ENCODE measurements at regions not wholly inside any gene's neighbourhood (a gene's known extent, or its start where the extent isn't known, plus 50 kb on each side); places are given as distances from the start of the nearest gene placed in this dataset.
"Not testable (repeated sequence)": the region's sequence is repeated elsewhere in the genome, so short reads cannot be mapped to it uniquely, and the experiment has no call there.

- DNase-seq (ENCODE audit: low spot score): no peak
These were observed 118.7 kb upstream of the SGCD start for GRCh38 chr5:156208271-156208670.

- DNase-seq (ENCODE audit: low spot score): no peak
These were observed 108.4 kb upstream of the SGCD start for GRCh38 chr5:156218367-156219158.

GRCh38 chr5:156219483-156220005 is 107.4 kb upstream of the SGCD start:
- no peak for DNase-seq (ENCODE audit: low spot score)

- DNase-seq (ENCODE audit: low spot score): no peak
These were observed 105.1 kb upstream of the SGCD start for GRCh38 chr5:156221816-156222215.

GRCh38 chr5:156223547-156223946 is 103.4 kb upstream of the SGCD start:
- DNase-seq (ENCODE audit: low spot score): no peak

GRCh38 chr5:156226485-156226884 is 100.5 kb upstream of the SGCD start:
- not testable (repeated sequence) for DNase-seq (ENCODE audit: low spot score)

GRCh38 chr5:156230887-156231286 is 96.1 kb upstream of the SGCD start:
- DNase-seq (ENCODE audit: low spot score): no peak

- DNase-seq (ENCODE audit: low spot score): no peak
These were observed 94.6 kb upstream of the SGCD start for GRCh38 chr5:156232251-156232869.

GRCh38 chr5:156237361-156237760 is 89.6 kb upstream of the SGCD start:
- no peak for DNase-seq (ENCODE audit: low spot score)

- no peak for DNase-seq (ENCODE audit: low spot score)
These were observed 87.2 kb upstream of the SGCD start for GRCh38 chr5:156239800-156240199.

GRCh38 chr5:156240414-156240813 is 86.5 kb upstream of the SGCD start:
- no peak for DNase-seq (ENCODE audit: low spot score)

- DNase-seq (ENCODE audit: low spot score): no peak
These were observed 85.7 kb upstream of the SGCD start for GRCh38 chr5:156241266-156241665.

- DNase-seq (ENCODE audit: low spot score): no peak
These were observed 81.1 kb upstream of the SGCD start for GRCh38 chr5:156245895-156246294.

GRCh38 chr5:156251076-156251475 is 75.9 kb upstream of the SGCD start:
- no peak for DNase-seq (ENCODE audit: low spot score)

- no peak for DNase-seq (ENCODE audit: low spot score)
These were observed 73.8 kb upstream of the SGCD start for GRCh38 chr5:156253130-156253529.

GRCh38 chr5:156254196-156254595 is 72.8 kb upstream of the SGCD start:
- DNase-seq (ENCODE audit: low spot score): no peak

GRCh38 chr5:156256642-156257041 is 70.3 kb upstream of the SGCD start:
- no peak for DNase-seq (ENCODE audit: low spot score)

- DNase-seq (ENCODE audit: low spot score): no peak
These were observed 68.0 kb upstream of the SGCD start for GRCh38 chr5:156258934-156259333.

GRCh38 chr5:156259618-156260017 is 67.3 kb upstream of the SGCD start:
- DNase-seq (ENCODE audit: low spot score): no peak

GRCh38 chr5:156261275-156261939 is 65.6 kb upstream of the SGCD start:
- no peak for DNase-seq (ENCODE audit: low spot score)

GRCh38 chr5:156271569-156271968 is 55.4 kb upstream of the SGCD start:
- no peak for DNase-seq (ENCODE audit: low spot score)

- no peak for DNase-seq (ENCODE audit: low spot score)
These were observed 54.8 kb upstream of the SGCD start for GRCh38 chr5:156272139-156272538.

GRCh38 chr5:156273325-156273724 is 53.6 kb upstream of the SGCD start:
- DNase-seq (ENCODE audit: low spot score): no peak

All from CD4-positive, alpha-beta T cell treated with Interleukin-2 at 100 ng/mL for 4 hours (primary cell).